Activated CD8-positive, alpha-beta T cell treated with anti-CD3 and anti-CD28 coated beads for 36 hours (primary cell): ENCODE measurements at regions not wholly inside any gene's neighbourhood (a gene's known extent, or its start where the extent isn't known, plus 50 kb on each side); places are given as distances from the start of the nearest gene placed in this dataset.

Experiments
- ATAC-seq: fragments of 200-7000 bp; cut with Tn5 transposase; one replicate; pipeline ENCODE4 v1.10.0; 2021; ENCODE audit warnings: mild to moderate bottlenecking, moderate library complexity
- CTCF ChIA-PET: fragments of 350-600 bp; sonication (Branson Sonifier 250); formaldehyde crosslinking; loops from one replicate; lab custom pipeline; 2021; ENCODE audit warnings: antibody characterized with exemption; lab: Charles Lee
- POLR2A ChIA-PET: fragments of 350-600 bp; sonication (Branson Sonifier 250); formaldehyde crosslinking; loops from one replicate; lab custom pipeline; 2021; ENCODE audit warnings: antibody characterized with exemption; lab: Charles Lee
- DNase-seq: peaks from one replicate; pipeline ENCODE4 v3.0.0-alpha.2; 2020
- H3K27ac Mint-ChIP-seq: one replicate; pipeline ENCODE4 v1.8.0; 2021; ENCODE audit warnings: mild to moderate bottlenecking, mixed read lengths
- H3K27me3 Mint-ChIP-seq: one replicate; pipeline ENCODE4 v1.8.0; 2021; ENCODE audit warnings: mixed read lengths
- H3K36me3 Mint-ChIP-seq: one replicate; pipeline ENCODE4 v1.8.0; 2021; ENCODE audit warnings: low read depth, mixed read lengths
- H3K4me1 Mint-ChIP-seq: one replicate; pipeline ENCODE4 v1.8.0; 2021; ENCODE audit warnings: low read depth, mixed read lengths
- H3K4me3 Mint-ChIP-seq: one replicate; pipeline ENCODE4 v1.8.0; 2021; ENCODE audit warnings: mild to moderate bottlenecking, moderate library complexity, mixed read lengths
- H3K9me3 Mint-ChIP-seq: one replicate; pipeline ENCODE4 v1.8.0; 2021; ENCODE audit warnings: mixed read lengths
- intact Hi-C: fragments of 100-400 bp; cut with micrococcal nuclease; formaldehyde crosslinking; loops from one replicate; pipeline ENCODE4 v1.10.0; 2022
- TF ChIP-seq, protein P1 (sequence below): fragments of 200-600 bp; IDR thresholded peaks from one replicate; pipeline ENCODE4 v1.8.0; 2022; ENCODE audit warnings: antibody characterized with exemption, mild to moderate bottlenecking

DNA sequence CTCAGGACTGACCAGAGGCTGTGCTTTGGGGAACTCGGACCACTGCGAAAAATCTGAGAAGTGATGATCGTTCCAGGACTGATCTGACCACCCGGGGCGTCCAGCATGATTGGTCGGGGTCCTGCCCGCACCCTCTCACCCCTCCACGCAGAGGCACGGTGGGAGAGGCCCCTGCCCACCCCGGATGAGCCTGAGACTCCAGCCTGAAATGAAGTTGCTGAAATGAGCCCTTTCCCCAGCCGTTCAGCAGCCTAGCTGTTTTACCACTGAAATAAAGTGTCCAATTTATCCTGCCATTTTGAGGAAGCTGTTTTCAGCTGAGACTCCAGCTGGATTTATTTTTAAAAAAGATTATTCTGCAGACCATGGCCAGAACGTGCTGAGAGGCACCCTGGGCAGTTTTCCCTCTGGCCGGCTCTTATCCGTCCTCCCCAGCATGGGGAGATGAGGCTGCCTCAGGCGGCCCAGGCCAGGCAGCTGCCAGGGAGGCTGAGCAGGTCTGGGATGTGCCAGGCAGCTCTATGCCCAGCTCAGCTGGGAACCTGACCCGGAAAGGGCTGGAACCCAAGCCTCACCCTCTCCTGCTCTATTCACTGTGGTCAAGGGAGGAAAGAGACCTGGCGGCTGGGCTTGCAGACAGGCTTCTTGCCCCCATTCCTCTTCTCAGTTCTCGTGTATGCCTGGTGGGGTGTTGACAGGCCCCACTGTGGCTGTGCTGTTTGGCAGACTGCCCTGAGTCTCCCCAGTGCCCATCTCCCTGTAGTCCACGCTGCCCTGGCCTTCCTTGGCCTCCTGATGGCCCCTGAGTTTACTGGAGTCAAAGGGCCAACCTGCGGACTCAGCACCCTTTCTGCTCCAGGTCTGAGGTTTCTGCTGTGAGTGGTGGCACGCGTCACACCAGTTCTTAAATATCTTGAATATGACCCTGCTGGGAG lies 161.0 kb upstream of the B3GAT1 start:
- ATAC-seq: no peak
- ChIA-PET CTCF (no interaction called here), POLR2A (no interaction called here)
- H3K27ac Mint-ChIP-seq: no peak overlapping the region
- H3K36me3 Mint-ChIP-seq: no peaks in the 10 kb centered on the region
- TF ChIP-seq, protein P1, sequence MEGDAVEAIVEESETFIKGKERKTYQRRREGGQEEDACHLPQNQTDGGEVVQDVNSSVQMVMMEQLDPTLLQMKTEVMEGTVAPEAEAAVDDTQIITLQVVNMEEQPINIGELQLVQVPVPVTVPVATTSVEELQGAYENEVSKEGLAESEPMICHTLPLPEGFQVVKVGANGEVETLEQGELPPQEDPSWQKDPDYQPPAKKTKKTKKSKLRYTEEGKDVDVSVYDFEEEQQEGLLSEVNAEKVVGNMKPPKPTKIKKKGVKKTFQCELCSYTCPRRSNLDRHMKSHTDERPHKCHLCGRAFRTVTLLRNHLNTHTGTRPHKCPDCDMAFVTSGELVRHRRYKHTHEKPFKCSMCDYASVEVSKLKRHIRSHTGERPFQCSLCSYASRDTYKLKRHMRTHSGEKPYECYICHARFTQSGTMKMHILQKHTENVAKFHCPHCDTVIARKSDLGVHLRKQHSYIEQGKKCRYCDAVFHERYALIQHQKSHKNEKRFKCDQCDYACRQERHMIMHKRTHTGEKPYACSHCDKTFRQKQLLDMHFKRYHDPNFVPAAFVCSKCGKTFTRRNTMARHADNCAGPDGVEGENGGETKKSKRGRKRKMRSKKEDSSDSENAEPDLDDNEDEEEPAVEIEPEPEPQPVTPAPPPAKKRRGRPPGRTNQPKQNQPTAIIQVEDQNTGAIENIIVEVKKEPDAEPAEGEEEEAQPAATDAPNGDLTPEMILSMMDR: no peak
- no peaks in the 10 kb centered on the region for H3K9me3 Mint-ChIP-seq
- intact Hi-C loops: no loop called here
- no peak for DNase-seq
- H3K4me1 Mint-ChIP-seq: no peaks in the 10 kb centered on the region
- no peak overlapping the region for H3K4me3 Mint-ChIP-seq
- H3K27me3 Mint-ChIP-seq: peaks cover 3% of the 10 kb centered on the region

DNA sequence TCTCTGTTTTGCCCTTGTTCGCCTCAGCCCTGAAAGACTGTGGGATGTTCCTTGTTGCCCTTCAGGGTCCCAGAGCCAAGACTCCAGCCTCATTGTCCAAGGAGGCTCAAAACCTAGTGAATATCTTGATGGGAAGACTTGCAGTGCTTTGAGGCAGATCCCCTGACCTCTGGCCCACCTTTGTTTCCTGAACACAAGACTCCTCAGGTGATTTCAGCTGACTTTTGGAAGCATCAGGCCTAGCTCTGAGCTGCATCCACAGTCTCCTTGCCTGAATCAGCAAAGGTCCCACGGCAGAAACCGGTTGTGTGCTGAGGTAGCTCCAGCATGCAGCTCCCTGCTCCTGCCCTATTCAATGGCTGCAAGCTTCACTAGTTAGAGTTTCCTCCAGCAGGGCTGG lies 159.3 kb upstream of the B3GAT1 start:
- intact Hi-C loops: no loop called here
- ATAC-seq (no peak), DNase-seq (no peak)
- Mint-ChIP-seq H3K27me3 (peaks cover 3% of the 10 kb centered on the region), H3K36me3 (no peaks in the 10 kb centered on the region), H3K27ac (no peak overlapping the region), H3K9me3 (no peaks in the 10 kb centered on the region), H3K4me3 (no peak overlapping the region), H3K4me1 (no peaks in the 10 kb centered on the region)
- CTCF ChIA-PET: no interaction called here
- POLR2A ChIA-PET: no interaction called here
- TF ChIP-seq, protein P1: no peak

DNA sequence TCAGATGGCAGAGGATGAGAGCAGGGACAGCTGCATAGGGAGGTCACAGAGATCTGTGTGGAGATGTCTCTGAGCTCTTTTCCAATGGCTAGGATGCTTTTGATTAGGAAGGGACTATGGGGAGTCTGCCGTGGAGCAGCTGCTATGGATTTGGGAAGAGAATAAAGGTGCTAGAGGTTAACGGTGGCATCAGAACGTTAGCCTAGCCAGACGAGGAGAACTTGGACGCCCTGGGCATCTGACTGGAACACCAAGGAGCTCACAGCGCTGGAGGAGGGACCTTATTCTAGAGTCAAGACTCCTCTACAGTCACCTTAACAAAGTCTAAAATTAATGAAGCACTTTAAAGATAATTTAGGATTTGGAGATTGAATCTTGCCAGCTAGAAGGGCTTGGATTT lies 157.2 kb upstream of the B3GAT1 start:
- Mint-ChIP-seq H3K27ac (no peak overlapping the region), H3K4me3 (no peak overlapping the region), H3K27me3 (peaks cover 3% of the 10 kb centered on the region), H3K4me1 (no peaks in the 10 kb centered on the region), H3K9me3 (no peaks in the 10 kb centered on the region), H3K36me3 (no peaks in the 10 kb centered on the region)
- POLR2A ChIA-PET: no interaction called here
- TF ChIP-seq, protein P1: no peak
- CTCF ChIA-PET: no interaction called here
- no peak for ATAC-seq
- intact Hi-C loops: no loop called here
- no peak for DNase-seq

DNA sequence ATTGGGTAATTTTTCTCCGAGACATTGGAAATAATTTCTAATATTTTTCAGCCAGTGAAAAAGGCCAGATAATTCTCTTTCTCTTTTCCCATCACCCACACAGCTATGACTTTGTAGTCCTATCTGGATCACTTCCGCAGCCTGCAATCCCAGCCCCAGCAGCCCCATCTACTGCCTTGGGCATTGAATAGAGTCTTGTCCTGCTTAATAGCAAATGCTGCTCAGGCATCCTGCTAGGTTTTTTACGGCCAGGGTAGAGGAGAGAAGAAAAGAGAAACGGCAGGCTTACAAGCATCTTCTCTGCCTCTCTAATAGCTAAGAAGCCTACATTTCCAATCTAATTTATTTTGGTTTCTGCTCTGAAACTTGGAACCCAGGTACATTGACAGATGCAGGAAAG lies 154.3 kb upstream of the B3GAT1 start:
- no peak overlapping the region for H3K27ac Mint-ChIP-seq
- peaks cover 5% of the 10 kb centered on the region for H3K27me3 Mint-ChIP-seq
- CTCF ChIA-PET: no interaction called here
- no peak for ATAC-seq
- no peaks in the 10 kb centered on the region for H3K4me1 Mint-ChIP-seq
- intact Hi-C loops: no loop called here
- no peak for DNase-seq
- no peaks in the 10 kb centered on the region for H3K9me3 Mint-ChIP-seq
- H3K4me3 Mint-ChIP-seq: no peak overlapping the region
- TF ChIP-seq, protein P1: no peak
- no peaks in the 10 kb centered on the region for H3K36me3 Mint-ChIP-seq
- POLR2A ChIA-PET: no interaction called here

DNA sequence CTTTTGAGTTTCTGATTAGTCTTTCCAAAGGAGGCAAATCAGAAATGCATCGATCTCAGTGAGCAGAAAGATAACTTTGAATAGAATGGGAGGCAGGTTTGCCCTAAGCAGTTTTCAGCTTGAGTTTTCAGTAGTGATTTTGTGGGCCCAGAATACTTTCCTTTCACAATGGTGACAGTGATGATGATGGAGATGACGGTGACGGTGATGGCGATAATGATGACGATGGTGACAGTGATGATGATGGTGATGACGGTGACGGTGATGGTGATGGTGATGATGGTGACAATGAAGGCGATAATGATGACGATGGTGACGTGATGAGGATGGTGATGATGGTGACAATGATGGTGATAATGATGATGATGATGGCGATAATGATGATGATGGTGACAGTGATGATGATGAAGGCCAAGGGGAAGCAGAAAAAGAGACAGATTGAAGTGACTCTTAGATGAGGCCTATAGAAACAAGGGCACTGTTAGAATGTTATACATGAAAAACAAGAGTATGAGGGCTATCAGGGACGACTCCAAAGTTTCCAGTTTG lies 153.4 kb upstream of the B3GAT1 start:
- ChIA-PET CTCF (no interaction called here), POLR2A (no interaction called here)
- no peak overlapping the region for H3K27ac Mint-ChIP-seq
- H3K4me3 Mint-ChIP-seq: no peak overlapping the region
- no peaks in the 10 kb centered on the region for H3K36me3 Mint-ChIP-seq
- no peaks in the 10 kb centered on the region for H3K4me1 Mint-ChIP-seq
- peaks cover 5% of the 10 kb centered on the region for H3K27me3 Mint-ChIP-seq
- TF ChIP-seq, protein P1: no peak
- H3K9me3 Mint-ChIP-seq: no peaks in the 10 kb centered on the region
- ATAC-seq (no peak), DNase-seq (no peak)
- intact Hi-C loops: no loop called here
